Loucy (cell line): ENCODE measurements at regions not wholly inside any gene's neighbourhood (a gene's known extent, or its start where the extent isn't known, plus 50 kb on each side); places are given as distances from the start of the nearest gene placed in this dataset.
A peak's percentile ranks its signal among the peaks of the same experiment; 100 is the strongest.

Experiments
- H2AFZ ChIP-seq: fragments of 200-600 bp; sonication (generic); 2 replicates; pipeline ENCODE4 v1.6.0; 2016; ENCODE audit warnings: antibody characterized with exemption, mild to moderate bottlenecking, low read length, moderate library complexity
- H3F3A ChIP-seq: fragments of 200-600 bp; 2 replicates; pipeline ENCODE4 v1.6.0; 2016; ENCODE audit warnings: antibody characterized with exemption, low read depth, mild to moderate bottlenecking
- H3K27me3 ChIP-seq: fragments of 200-600 bp; sonication (generic); 2 replicates; pipeline ENCODE4 v1.6.1; 2014; ENCODE audit warnings: low read length, mild to moderate bottlenecking; ENCODE audit not compliant: insufficient read depth, poor library complexity, severe bottlenecking
- H3K36me3 ChIP-seq: fragments of 200-600 bp; sonication (generic); 2 replicates; pipeline ENCODE4 v1.6.1; 2016; ENCODE audit warnings: low read length; ENCODE audit not compliant: insufficient read depth
- H3K4me1 ChIP-seq: fragments of 200-600 bp; sonication (generic); 2 replicates; pipeline ENCODE4 v1.5.1; 2014; ENCODE audit warnings: low read length, mild to moderate bottlenecking; ENCODE audit not compliant: insufficient read depth, poor library complexity, severe bottlenecking
- H3K4me2 ChIP-seq: fragments of 200-600 bp; sonication (generic); 2 replicates; pipeline ENCODE4 v1.6.0; 2014; ENCODE audit warnings: antibody characterized with exemption, low read length, low read depth, mild to moderate bottlenecking; ENCODE audit not compliant: poor library complexity, severe bottlenecking
- H3K4me3 ChIP-seq: fragments of 200-600 bp; sonication (generic); 2 replicates; pipeline ENCODE4 v1.5.1; 2014; ENCODE audit warnings: low read length, mild to moderate bottlenecking, mixed read lengths; ENCODE audit not compliant: poor library complexity, severe bottlenecking
- H3K79me2 ChIP-seq: fragments of 200-600 bp; sonication (generic); 2 replicates; pipeline ENCODE4 v1.6.1; 2014; ENCODE audit warnings: low read length; ENCODE audit not compliant: insufficient read depth
- H3K9ac ChIP-seq: fragments of 200-600 bp; sonication (generic); 2 replicates; pipeline ENCODE4 v1.6.0; 2014; ENCODE audit warnings: mild to moderate bottlenecking, low read depth, low read length, moderate library complexity; ENCODE audit not compliant: poor library complexity, severe bottlenecking
- H3K9me2 ChIP-seq: fragments of 200-600 bp; sonication (generic); replicated peaks from 2 replicates; pipeline ENCODE4 v1.6.1; 2016; ENCODE audit warnings: low read depth, low read length, mixed read lengths
- H3K9me3 ChIP-seq: fragments of 200-600 bp; sonication (generic); 2 replicates; pipeline ENCODE4 v1.6.1; 2014; ENCODE audit warnings: mild to moderate bottlenecking, antibody characterized with exemption, low read length, low read depth; ENCODE audit not compliant: insufficient read depth
- H4K20me1 ChIP-seq: fragments of 200-600 bp; sonication (generic); 2 replicates; pipeline ENCODE4 v1.6.0; 2014; ENCODE audit warnings: antibody characterized with exemption, low read length, mild to moderate bottlenecking; ENCODE audit not compliant: insufficient read depth, poor library complexity, severe bottlenecking
- EZH2phosphoT487 ChIP-seq: fragments of 200-600 bp; IDR thresholded peaks from 2 replicates; pipeline ENCODE4 v1.6.1; 2018; ENCODE audit warnings: antibody characterized with exemption, mild to moderate bottlenecking, moderate library complexity, borderline replicate concordance
- TF ChIP-seq, protein P1 (sequence below): fragments of 200-600 bp; sonication (generic); conservative IDR thresholded peaks from 2 replicates; pipeline ENCODE4 v1.5.1; 2014; ENCODE audit warnings: mild to moderate bottlenecking, antibody characterized with exemption, low read length

DNA sequence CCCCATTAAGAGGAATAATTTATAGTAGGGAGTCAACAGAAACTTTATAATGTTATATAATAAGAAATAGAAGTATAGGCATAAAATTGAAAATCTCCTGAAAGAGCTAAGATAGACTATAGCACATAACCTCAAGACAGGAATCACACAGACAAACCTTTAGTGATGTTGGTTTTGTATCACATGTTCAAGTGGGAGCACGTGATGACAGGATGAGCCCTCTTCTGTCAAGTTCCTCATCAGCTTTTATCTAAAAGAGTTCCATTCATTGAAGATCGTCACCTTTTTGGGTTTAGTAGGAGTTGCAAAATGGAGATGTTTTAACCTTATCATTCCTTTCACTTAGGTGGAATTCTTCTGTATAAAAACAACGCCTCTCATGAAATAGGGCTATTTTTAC is 127.0 kb downstream of the MCHR2 start:
- Histone ChIP-seq H3K4me2 (no peak overlapping the region), H2AFZ (no peak overlapping the region), H3K27me3 (no peaks in the 10 kb centered on the region), H3F3A (no peaks in the 10 kb centered on the region), H4K20me1 (no peaks in the 10 kb centered on the region), H3K9me2 (no peaks in the 10 kb centered on the region), H3K9ac (no peak overlapping the region), H3K4me1 (no peaks in the 10 kb centered on the region), H3K9me3 (no peaks in the 10 kb centered on the region), H3K79me2 (no peaks in the 10 kb centered on the region), H3K36me3 (no peaks in the 10 kb centered on the region), H3K4me3 (no peak overlapping the region)
- no peak for TF ChIP-seq EZH2phosphoT487
- TF ChIP-seq, protein P1, sequence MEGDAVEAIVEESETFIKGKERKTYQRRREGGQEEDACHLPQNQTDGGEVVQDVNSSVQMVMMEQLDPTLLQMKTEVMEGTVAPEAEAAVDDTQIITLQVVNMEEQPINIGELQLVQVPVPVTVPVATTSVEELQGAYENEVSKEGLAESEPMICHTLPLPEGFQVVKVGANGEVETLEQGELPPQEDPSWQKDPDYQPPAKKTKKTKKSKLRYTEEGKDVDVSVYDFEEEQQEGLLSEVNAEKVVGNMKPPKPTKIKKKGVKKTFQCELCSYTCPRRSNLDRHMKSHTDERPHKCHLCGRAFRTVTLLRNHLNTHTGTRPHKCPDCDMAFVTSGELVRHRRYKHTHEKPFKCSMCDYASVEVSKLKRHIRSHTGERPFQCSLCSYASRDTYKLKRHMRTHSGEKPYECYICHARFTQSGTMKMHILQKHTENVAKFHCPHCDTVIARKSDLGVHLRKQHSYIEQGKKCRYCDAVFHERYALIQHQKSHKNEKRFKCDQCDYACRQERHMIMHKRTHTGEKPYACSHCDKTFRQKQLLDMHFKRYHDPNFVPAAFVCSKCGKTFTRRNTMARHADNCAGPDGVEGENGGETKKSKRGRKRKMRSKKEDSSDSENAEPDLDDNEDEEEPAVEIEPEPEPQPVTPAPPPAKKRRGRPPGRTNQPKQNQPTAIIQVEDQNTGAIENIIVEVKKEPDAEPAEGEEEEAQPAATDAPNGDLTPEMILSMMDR = no peak

DNA sequence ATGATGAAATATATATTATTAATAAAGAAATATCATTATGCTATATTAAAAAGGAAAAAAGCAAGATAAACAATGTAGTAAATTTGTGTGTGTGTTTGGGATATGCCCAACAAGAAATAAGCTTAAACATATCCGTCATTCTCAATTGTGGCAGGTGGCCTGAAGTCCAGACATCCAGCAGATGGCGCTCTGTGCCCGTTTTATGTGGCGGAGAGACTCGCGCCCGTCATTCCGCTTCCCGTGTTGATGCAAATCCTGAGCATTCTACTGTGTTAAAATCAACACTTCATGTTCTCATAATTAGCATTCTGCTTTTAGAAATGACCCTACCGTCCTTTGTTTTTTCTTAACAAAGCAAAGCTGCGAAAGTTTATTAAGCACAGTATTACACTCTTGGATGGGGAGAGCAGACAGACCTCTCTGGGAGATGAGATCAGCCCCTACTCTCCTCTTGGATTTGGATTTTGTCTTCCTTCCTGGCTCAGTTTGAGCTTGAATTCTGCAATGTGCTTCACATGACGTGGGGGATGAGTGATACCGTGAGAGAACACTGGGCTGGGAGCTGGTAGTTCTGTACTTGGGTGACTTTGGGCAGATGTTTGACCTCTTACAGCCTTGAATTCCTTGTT is 125.8 kb downstream of the MCHR2 start:
- Histone ChIP-seq H3K9me2 (no peaks in the 10 kb centered on the region), H3K79me2 (no peaks in the 10 kb centered on the region), H3K27me3 (no peaks in the 10 kb centered on the region), H3K9ac (no peak overlapping the region), H3K36me3 (no peaks in the 10 kb centered on the region), H3K4me1 (no peaks in the 10 kb centered on the region), H4K20me1 (no peaks in the 10 kb centered on the region), H3F3A (no peaks in the 10 kb centered on the region), H3K4me2 (no peak overlapping the region), H3K4me3 (no peak overlapping the region), H2AFZ (peak overlapping the region; percentile 47), H3K9me3 (no peaks in the 10 kb centered on the region)
- TF ChIP-seq EZH2phosphoT487 = no peak
- TF ChIP-seq, protein P1 = peak; percentile 93
